ENCODE measurements at regions not wholly inside any gene's neighbourhood (a gene's known extent, or its start where the extent isn't known, plus 50 kb on each side); places are given as distances from the start of the nearest gene placed in this dataset.

- H3K9me3 Mint-ChIP-seq, result peaks cover 4% of the 10 kb centered on the region
- TF ChIP-seq CTCF (IDR thresholded peaks at IDR 0.05; ENCODE audit: unreplicated experiment in 3 of 3), result no peak
- no peak overlapping the region for H3K27ac Mint-ChIP-seq
- no peaks in the 10 kb centered on the region for H3K4me1 Mint-ChIP-seq
- peaks cover 3% of the 10 kb centered on the region for H3K27me3 Mint-ChIP-seq (ENCODE audit: low read depth)
- no peak overlapping the region for H3K4me3 Mint-ChIP-seq
- H3K36me3 Mint-ChIP-seq (ENCODE audit: low read depth), result no peaks in the 10 kb centered on the region
These were observed 388.6 kb upstream of the NEGR1 start for GRCh38 chr1:72670902-72671301.

- Mint-ChIP-seq H3K27me3 (ENCODE audit: low read depth) (peaks cover 3% of the 10 kb centered on the region), H3K4me3 (no peak overlapping the region)
These were observed 380.6 kb upstream of the NEGR1 start for GRCh38 chr1:72662918-72663317.

GRCh38 chr1:72650843-72651435, 368.6 kb upstream of the NEGR1 start:
- H3K4me1 Mint-ChIP-seq, result peaks cover 17% of the 10 kb centered on the region
- H3K9me3 Mint-ChIP-seq, result no peaks in the 10 kb centered on the region
- peak overlapping the region in 2 of 3 experiments; percentile 33 to 47 for H3K27ac Mint-ChIP-seq
- no peaks in the 10 kb centered on the region for H3K36me3 Mint-ChIP-seq (ENCODE audit: low read depth)
- no peak for TF ChIP-seq CTCF (IDR thresholded peaks at IDR 0.05; ENCODE audit: unreplicated experiment in 3 of 3)
- no peaks in the 10 kb centered on the region for H3K27me3 Mint-ChIP-seq (ENCODE audit: low read depth)
- H3K4me3 Mint-ChIP-seq, result no peak overlapping the region

More at GRCh38 chr1:72662918-72663317, 380.6 kb upstream of the NEGR1 start:
- H3K9me3 Mint-ChIP-seq, result peaks cover 4% of the 10 kb centered on the region
- no peak for TF ChIP-seq CTCF (IDR thresholded peaks at IDR 0.05; ENCODE audit: unreplicated experiment in 3 of 3)
- H3K36me3 Mint-ChIP-seq (ENCODE audit: low read depth), result no peaks in the 10 kb centered on the region
- H3K4me1 Mint-ChIP-seq, result no peaks in the 10 kb centered on the region
- H3K27ac Mint-ChIP-seq, result no peak overlapping the region

- Mint-ChIP-seq H3K9me3 (no peaks in the 10 kb centered on the region), H3K36me3 (ENCODE audit: low read depth) (no peaks in the 10 kb centered on the region), H3K4me3 (no peak overlapping the region), H3K4me1 (peaks cover 17% of the 10 kb centered on the region), H3K27me3 (ENCODE audit: low read depth) (no peaks in the 10 kb centered on the region), H3K27ac (peak overlapping the region in 2 of 3 experiments; percentile 9 to 15)
- no peak for TF ChIP-seq CTCF (IDR thresholded peaks at IDR 0.05; ENCODE audit: unreplicated experiment in 3 of 3)
These were observed 367.7 kb upstream of the NEGR1 start for GRCh38 chr1:72649991-72650390.

GRCh38 chr1:72649211-72649888, 367.0 kb upstream of the NEGR1 start:
- H3K4me3 Mint-ChIP-seq, result no peak overlapping the region
- no peaks in the 10 kb centered on the region for H3K9me3 Mint-ChIP-seq
- H3K4me1 Mint-ChIP-seq, result peaks cover 17% of the 10 kb centered on the region
- H3K27me3 Mint-ChIP-seq (ENCODE audit: low read depth), result no peaks in the 10 kb centered on the region
- TF ChIP-seq CTCF (IDR thresholded peaks at IDR 0.05; ENCODE audit: unreplicated experiment in 3 of 3), result no peak
- peak overlapping the region in 1 of 3 experiments; percentile 9 for H3K27ac Mint-ChIP-seq
- no peaks in the 10 kb centered on the region for H3K36me3 Mint-ChIP-seq (ENCODE audit: low read depth)

GRCh38 chr1:72648465-72648864, 366.1 kb upstream of the NEGR1 start:
- H3K36me3 Mint-ChIP-seq (ENCODE audit: low read depth), result no peaks in the 10 kb centered on the region
- TF ChIP-seq CTCF (IDR thresholded peaks at IDR 0.05; ENCODE audit: unreplicated experiment in 3 of 3), result no peak
- no peaks in the 10 kb centered on the region for H3K9me3 Mint-ChIP-seq
- H3K4me3 Mint-ChIP-seq, result no peak overlapping the region
- peaks cover 17% of the 10 kb centered on the region for H3K4me1 Mint-ChIP-seq
- no peak overlapping the region for H3K27ac Mint-ChIP-seq
- peaks cover 3% of the 10 kb centered on the region for H3K27me3 Mint-ChIP-seq (ENCODE audit: low read depth)

Measured in nephron (organoid).